Epithelial cell of proximal tubule (primary cell): ENCODE measurements at regions not wholly inside any gene's neighbourhood (a gene's known extent, or its start where the extent isn't known, plus 50 kb on each side); places are given as distances from the start of the nearest gene placed in this dataset.

Experiments
- DNase-seq: peaks from one replicate; pipeline ENCODE4 v3.0.0-alpha.2; 2011; ENCODE audit warnings: low read depth
- H3K4me3 ChIP-seq: 2 replicates; pipeline ENCODE4 v1.5.1; 2011; ENCODE audit warnings: low read depth, mild to moderate bottlenecking, low read length
- CTCF ChIP-seq: conservative IDR thresholded peaks from 2 replicates; pipeline ENCODE4 v1.5.1; 2012; ENCODE audit warnings: low read depth, mild to moderate bottlenecking, low read length

- DNase-seq = no peak
- no peak overlapping the region for H3K4me3 ChIP-seq
- TF ChIP-seq CTCF = no peak
Observed at GRCh38 chr6:106014955-106015354, 71.2 kb upstream of the PRDM1 start.

- no peak for TF ChIP-seq CTCF
- H3K4me3 ChIP-seq = no peak overlapping the region
- no peak for DNase-seq
Observed at GRCh38 chr6:106011476-106011875, 74.7 kb upstream of the PRDM1 start.

GRCh38 chr6:106005954-106006353 is 80.2 kb upstream of the PRDM1 start:
- no peak for TF ChIP-seq CTCF
- DNase-seq = no peak
- H3K4me3 ChIP-seq = no peak overlapping the region

GRCh38 chr6:106005013-106005412 is 81.1 kb upstream of the PRDM1 start:
- no peak for DNase-seq
- TF ChIP-seq CTCF = no peak
- no peak overlapping the region for H3K4me3 ChIP-seq

GRCh38 chr6:106003268-106003987 is 82.7 kb upstream of the PRDM1 start:
- H3K4me3 ChIP-seq = no peak overlapping the region
- no peak for DNase-seq
- no peak for TF ChIP-seq CTCF

- no peak for TF ChIP-seq CTCF
- DNase-seq = no peak
- no peak overlapping the region for H3K4me3 ChIP-seq
Observed at GRCh38 chr6:106002005-106002404, 84.1 kb upstream of the PRDM1 start.

- TF ChIP-seq CTCF = no peak
- DNase-seq = no peak
- H3K4me3 ChIP-seq = no peak overlapping the region
Observed at GRCh38 chr6:106000935-106001334, 85.2 kb upstream of the PRDM1 start.
